GM19463 (cell line): ENCODE measurements at regions not wholly inside any gene's neighbourhood (a gene's known extent, or its start where the extent isn't known, plus 50 kb on each side); places are given as distances from the start of the nearest gene placed in this dataset.
"Not testable (repeated sequence)": the region's sequence is repeated elsewhere in the genome, so short reads cannot be mapped to it uniquely, and the experiment has no call there.

ENCODE experiments used
- ATAC-seq: cut with Tn5 transposase; IDR thresholded peaks from one replicate; pipeline ENCODE4 v1.9.1; 2021; ENCODE audit warnings: mild to moderate bottlenecking, moderate library complexity; ENCODE audit not compliant: unreplicated experiment

- no peak for ATAC-seq
Measured at GRCh38 chr3:72270072-72270681, 485.2 kb upstream of the PROK2 start.

GRCh38 chr3:72269475-72269874 is 484.5 kb upstream of the PROK2 start:
- no peak for ATAC-seq

GRCh38 chr3:72266921-72267524 is 482.1 kb upstream of the PROK2 start:
- ATAC-seq: not testable (repeated sequence)

- ATAC-seq: peak; percentile 31
Measured at GRCh38 chr3:72266016-72266370, 481.0 kb upstream of the PROK2 start.

GRCh38 chr3:72265256-72266015 is 480.5 kb upstream of the PROK2 start:
- ATAC-seq: peak; percentile 45

GRCh38 chr3:72263223-72263990 is 478.5 kb upstream of the PROK2 start:
- no peak for ATAC-seq

- no peak for ATAC-seq
Measured at GRCh38 chr3:72262736-72263135, 477.8 kb upstream of the PROK2 start.

GRCh38 chr3:72261566-72262564 is 476.9 kb upstream of the PROK2 start:
- no peak for ATAC-seq

GRCh38 chr3:72260588-72260910 is 475.6 kb upstream of the PROK2 start:
- no peak for ATAC-seq

GRCh38 chr3:72259755-72260587 is 475.0 kb upstream of the PROK2 start:
- no peak for ATAC-seq

- ATAC-seq: no peak
Measured at GRCh38 chr3:72258361-72259141, 473.6 kb upstream of the PROK2 start.

GRCh38 chr3:72257738-72258137 is 472.8 kb upstream of the PROK2 start:
- no peak for ATAC-seq

GRCh38 chr3:72257203-72257602 is 472.3 kb upstream of the PROK2 start:
- ATAC-seq: no peak

- no peak for ATAC-seq
Measured at GRCh38 chr3:72256716-72257115, 471.8 kb upstream of the PROK2 start.

- ATAC-seq: peak; percentile 49
Measured at GRCh38 chr3:72255791-72256559, 471.0 kb upstream of the PROK2 start.

- ATAC-seq: no peak
Measured at GRCh38 chr3:72255191-72255590, 470.2 kb upstream of the PROK2 start.

- no peak for ATAC-seq
Measured at GRCh38 chr3:72254483-72254882, 469.5 kb upstream of the PROK2 start.

GRCh38 chr3:72250725-72251124 is 465.8 kb upstream of the PROK2 start:
- ATAC-seq: no peak
